ENCODE measurements at regions not wholly inside any gene's neighbourhood (a gene's known extent, or its start where the extent isn't known, plus 50 kb on each side); places are given as distances from the start of the nearest gene placed in this dataset.
"Not testable (repeated sequence)": the region's sequence is repeated elsewhere in the genome, so short reads cannot be mapped to it uniquely, and the experiment has no call there.

DNA sequence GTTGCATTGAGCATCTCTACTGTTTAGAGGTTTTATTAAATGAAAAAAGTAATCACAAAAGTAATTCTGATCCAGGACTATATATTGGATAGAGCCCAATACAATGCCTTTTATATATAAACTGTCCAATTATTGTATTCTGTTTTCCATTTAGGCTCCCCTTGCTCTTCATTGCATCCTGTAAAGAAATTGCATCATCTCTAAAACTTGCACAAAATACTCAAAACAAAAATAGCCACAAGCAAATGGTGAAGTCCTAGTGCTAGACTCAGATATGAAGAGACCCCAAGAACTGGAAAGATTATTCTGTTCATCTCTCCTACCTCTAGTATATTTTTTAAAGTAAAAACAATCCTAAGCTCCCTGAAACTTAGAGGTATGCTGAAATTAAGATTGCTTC is 195.8 kb downstream of the NNT start:
- no peaks in the 10 kb centered on the region for H3K36me3 Mint-ChIP-seq
- H3K27me3 Mint-ChIP-seq: no peaks in the 10 kb centered on the region
- ATAC-seq (replicated peaks) (no peak), DNase-seq (no peak)
- peaks cover 3 to 14% of the 10 kb centered on the region in 2 donors for H3K9me3 Mint-ChIP-seq
- H3K4me1 Mint-ChIP-seq: no peaks in the 10 kb centered on the region
- no peak overlapping the region for H3K4me3 Mint-ChIP-seq
- H3K27ac Mint-ChIP-seq: no peak overlapping the region

DNA sequence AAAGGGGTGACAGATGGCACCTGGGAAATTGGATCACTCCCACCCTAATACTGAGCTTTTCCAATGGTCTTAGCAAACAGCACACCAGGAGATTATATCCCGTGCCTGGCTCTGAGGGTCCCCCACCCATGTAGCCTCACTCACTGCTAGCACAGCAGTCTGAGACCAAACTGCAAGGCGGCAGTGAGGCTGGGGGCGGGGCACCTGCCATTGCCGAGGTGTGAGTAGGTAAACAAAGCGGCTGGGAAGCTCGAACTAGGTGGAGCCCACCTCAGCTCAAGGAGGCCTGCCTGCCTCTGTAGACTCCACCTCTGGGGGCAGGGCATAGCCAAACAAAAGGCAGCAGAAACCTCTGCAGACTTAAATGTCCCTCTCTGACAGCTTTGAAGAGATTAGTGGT is 188.9 kb downstream of the NNT start:
- H3K9me3 Mint-ChIP-seq: peaks cover 10 to 17% of the 10 kb centered on the region in 2 donors
- not testable (repeated sequence) for H3K27ac Mint-ChIP-seq; H3K36me3 Mint-ChIP-seq; DNase-seq; ATAC-seq (replicated peaks); H3K27me3 Mint-ChIP-seq; H3K4me3 Mint-ChIP-seq; H3K4me1 Mint-ChIP-seq

DNA sequence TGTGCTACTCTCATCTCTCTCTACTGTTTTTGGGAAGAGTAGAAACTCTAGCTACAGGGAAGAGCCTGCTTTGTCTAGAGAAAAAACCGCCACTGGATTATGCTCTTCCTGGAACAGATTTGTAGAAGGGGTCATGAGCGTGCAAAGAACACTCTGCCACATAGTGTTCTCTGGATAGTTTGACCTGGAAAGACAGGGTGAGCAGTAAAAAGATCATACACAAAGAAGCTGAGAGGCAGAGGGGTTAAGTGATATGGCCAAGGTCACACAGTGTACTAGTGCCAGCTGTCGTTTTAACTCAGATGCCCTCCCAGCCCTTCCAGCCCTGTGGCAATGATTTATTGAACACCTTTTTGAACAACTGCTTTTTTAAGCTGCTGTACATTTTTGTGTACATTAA is 182.2 kb downstream of the NNT start:
- ATAC-seq (replicated peaks): no peak
- DNase-seq: no peak
- Mint-ChIP-seq H3K4me3 (no peak overlapping the region), H3K27me3 (no peaks in the 10 kb centered on the region), H3K27ac (no peak overlapping the region), H3K9me3 (peaks cover 6 to 12% of the 10 kb centered on the region in 2 donors), H3K4me1 (no peaks in the 10 kb centered on the region), H3K36me3 (no peaks in the 10 kb centered on the region)

DNA sequence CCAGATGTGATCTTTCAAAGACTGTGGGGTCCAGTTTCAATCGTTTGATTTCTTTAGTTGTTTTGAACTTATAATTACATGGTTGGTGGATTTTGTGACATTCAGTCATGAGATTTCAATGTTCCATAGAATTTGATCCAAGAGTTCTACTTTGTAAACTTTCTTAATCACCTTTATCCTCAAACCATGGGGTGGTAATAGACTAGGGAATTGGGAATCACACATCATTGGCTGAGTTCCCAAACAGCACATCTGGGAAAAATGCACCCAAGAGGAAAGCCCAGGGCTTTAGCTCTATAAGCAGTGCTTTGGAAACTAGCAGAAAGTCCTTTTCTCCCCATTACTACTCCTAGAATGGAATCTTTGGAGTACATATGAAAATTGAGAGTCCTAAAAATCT is 177.6 kb downstream of the NNT start:
- no peak for ATAC-seq (replicated peaks)
- H3K9me3 Mint-ChIP-seq: peaks cover 2 to 3% of the 10 kb centered on the region in 2 donors
- no peak overlapping the region for H3K27ac Mint-ChIP-seq
- H3K4me3 Mint-ChIP-seq: no peak overlapping the region
- no peaks in the 10 kb centered on the region for H3K36me3 Mint-ChIP-seq
- no peaks in the 10 kb centered on the region for H3K4me1 Mint-ChIP-seq
- no peak for DNase-seq
- H3K27me3 Mint-ChIP-seq: no peaks in the 10 kb centered on the region

DNA sequence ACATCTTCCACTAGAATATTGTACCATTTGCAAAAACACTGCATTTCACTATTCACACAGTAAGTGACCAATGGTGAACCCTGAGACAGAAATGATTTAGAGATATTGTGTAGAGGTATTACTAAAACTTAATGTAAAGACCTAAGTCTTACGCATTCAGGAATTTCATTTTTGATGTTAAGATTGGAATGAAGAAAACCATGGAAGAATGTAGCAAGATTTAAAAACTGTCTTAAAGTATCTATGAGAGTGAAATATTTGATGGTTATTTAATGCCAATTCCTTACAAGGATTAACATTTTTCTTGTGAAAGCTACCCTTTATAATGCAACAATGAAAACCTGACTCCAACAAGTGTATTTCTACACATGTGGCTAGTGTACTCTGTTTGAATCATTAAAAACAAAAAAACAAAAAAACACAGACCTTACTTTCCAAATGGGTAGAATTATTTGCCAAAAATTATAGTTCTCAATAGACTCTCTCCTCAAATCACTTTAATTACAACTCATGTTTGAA is 172.0 kb downstream of the NNT start:
- DNase-seq: no peak
- Mint-ChIP-seq H3K27me3 (no peaks in the 10 kb centered on the region), H3K9me3 (peaks cover 2 to 3% of the 10 kb centered on the region in 2 donors), H3K4me3 (no peak overlapping the region), H3K27ac (no peak overlapping the region), H3K36me3 (no peaks in the 10 kb centered on the region), H3K4me1 (no peaks in the 10 kb centered on the region)
- no peak for ATAC-seq (replicated peaks)

DNA sequence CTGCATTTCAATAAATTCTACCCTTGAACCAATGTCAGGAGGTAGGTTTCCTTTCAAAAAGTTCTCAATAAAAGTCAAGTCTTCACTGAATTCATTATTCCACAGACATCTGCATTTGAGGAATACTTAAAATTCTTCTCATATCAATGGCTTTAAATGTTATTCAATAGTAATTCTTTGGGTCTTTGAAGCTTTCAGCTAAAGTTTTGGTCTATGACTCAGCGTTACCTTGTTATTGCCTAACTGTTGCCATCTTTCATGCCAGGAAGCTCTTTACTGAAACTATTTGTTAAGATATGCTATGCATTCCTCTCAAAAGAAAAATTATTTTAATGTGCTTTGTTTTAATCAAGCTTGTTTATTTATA is 170.5 kb downstream of the NNT start:
- DNase-seq: no peak
- H3K27ac Mint-ChIP-seq: no peak overlapping the region
- H3K36me3 Mint-ChIP-seq: no peaks in the 10 kb centered on the region
- no peaks in the 10 kb centered on the region for H3K27me3 Mint-ChIP-seq
- no peaks in the 10 kb centered on the region for H3K4me1 Mint-ChIP-seq
- no peak overlapping the region for H3K4me3 Mint-ChIP-seq
- H3K9me3 Mint-ChIP-seq: peaks cover 2 to 3% of the 10 kb centered on the region in 2 donors
- no peak for ATAC-seq (replicated peaks)

DNA sequence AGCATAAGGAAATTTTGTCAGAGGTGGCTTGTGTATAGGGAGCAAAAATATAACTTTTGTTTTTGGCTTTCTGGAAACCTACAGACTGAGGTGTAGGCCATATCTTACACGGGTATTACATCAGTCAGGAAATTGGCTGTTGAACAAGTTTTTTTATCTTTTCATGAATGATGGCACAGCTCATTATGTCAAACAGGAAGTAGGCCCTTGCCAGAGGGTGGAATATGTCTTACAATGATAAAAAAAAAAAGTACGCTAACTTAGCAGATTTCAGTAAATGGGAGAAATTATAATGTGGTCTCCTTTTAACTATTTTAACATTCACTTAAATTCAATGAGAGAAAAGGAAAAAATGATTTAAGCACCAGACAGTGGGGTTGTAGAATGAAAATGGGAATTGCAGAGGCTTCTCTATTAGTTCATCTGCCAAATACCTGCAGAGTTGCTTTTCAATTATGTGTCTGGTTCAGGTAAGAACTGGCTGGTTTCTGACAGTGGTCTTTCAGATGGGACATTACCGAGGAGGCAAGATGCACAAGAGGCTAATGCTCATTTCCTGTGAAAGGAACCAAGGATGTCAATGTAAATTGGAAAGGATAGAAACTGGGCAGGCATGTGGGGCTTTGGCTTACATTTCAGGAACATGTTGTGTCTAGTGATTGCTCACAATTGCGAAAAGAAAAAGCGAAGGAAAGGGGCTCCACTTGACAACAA is 169.9 kb downstream of the NNT start:
- Mint-ChIP-seq H3K4me1 (no peaks in the 10 kb centered on the region), H3K27me3 (no peaks in the 10 kb centered on the region), H3K9me3 (peaks cover 2 to 3% of the 10 kb centered on the region in 2 donors), H3K36me3 (no peaks in the 10 kb centered on the region), H3K27ac (no peak overlapping the region), H3K4me3 (no peak overlapping the region)
- DNase-seq (no peak), ATAC-seq (replicated peaks) (no peak)

DNA sequence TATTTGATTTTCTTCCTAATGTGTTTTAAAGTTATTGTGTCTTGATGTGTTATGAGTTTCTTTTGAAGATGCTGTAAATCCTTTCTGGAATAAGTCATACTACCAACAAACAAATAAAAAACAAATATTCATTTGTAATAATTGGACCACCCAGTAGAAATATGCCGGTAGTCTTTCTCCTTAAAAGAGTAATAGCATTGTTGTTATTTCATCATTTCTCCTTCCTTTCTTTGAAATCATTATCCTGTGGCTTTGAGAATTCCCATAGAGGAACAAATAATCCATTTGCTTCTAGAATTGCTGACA is 169.4 kb downstream of the NNT start:
- Mint-ChIP-seq H3K27ac (no peak overlapping the region), H3K4me3 (no peak overlapping the region), H3K36me3 (no peaks in the 10 kb centered on the region), H3K9me3 (peaks cover under 1 to 2% of the 10 kb centered on the region in 2 donors), H3K4me1 (no peaks in the 10 kb centered on the region), H3K27me3 (no peaks in the 10 kb centered on the region)
- ATAC-seq (replicated peaks): no peak
- DNase-seq: no peak

DNA sequence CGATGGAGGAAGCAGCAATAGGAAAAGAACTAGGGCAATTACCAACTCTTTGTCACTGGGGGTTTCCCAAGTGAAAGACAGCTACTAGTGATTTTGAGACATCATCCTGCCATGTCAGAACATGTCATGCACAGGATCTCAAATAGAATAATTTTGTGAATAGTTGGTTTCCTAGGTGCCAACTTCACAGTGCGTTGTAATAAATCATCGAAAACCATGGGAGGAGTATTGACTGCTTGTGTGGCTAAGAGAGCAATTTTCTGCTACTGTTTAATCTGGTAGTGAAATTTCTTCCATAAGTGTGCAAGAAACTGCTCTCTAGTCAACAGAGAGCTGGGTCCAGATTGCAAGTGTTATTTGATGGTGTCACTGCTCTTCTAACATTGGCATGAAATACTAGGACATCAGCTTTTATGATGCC is 168.6 kb downstream of the NNT start:
- H3K4me1 Mint-ChIP-seq: no peaks in the 10 kb centered on the region
- DNase-seq: no peak
- H3K27ac Mint-ChIP-seq: no peak overlapping the region
- H3K27me3 Mint-ChIP-seq: no peaks in the 10 kb centered on the region
- ATAC-seq (replicated peaks): no peak
- H3K9me3 Mint-ChIP-seq: no peaks in the 10 kb centered on the region
- H3K36me3 Mint-ChIP-seq: no peaks in the 10 kb centered on the region
- no peak overlapping the region for H3K4me3 Mint-ChIP-seq

DNA sequence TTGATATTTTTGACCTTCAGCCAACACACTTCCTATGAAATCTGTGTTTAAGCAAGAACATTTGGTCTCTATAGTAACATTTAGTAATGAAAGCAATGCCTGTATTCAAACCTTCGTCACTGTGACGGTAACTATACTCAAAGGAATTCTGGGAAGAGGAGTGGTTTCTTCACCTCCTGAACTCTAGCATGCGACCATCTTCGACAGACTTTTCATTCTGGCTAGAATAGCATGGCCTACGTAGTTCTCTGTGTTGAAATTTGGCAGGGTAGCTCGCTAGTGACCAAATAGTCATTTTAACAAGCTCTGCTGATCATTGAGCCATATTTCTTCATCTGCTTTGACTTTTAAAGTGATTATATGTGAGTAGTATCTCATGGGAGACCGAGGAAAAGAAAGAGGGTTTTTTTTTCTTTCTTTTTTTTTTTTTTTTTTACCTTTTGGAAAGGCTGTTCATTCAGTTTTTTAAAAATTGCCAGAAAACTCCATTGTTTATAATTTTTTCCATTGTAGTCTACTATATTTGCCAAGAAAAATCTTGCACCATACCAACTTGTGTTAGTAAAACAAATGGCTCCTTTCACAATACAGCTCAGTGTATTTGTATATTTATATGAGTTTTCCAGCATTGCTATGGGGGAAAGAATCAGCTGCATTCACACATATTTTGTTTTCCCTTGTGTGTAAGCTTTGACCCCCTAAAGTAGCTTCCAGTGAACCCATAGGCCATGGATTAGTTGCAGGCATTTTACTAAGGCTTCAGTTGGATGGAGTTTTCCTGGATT is 166.8 kb downstream of the NNT start:
- Mint-ChIP-seq H3K9me3 (no peaks in the 10 kb centered on the region), H3K36me3 (no peaks in the 10 kb centered on the region), H3K4me1 (no peaks in the 10 kb centered on the region), H3K27me3 (no peaks in the 10 kb centered on the region), H3K27ac (no peak overlapping the region), H3K4me3 (no peak overlapping the region)
- ATAC-seq (replicated peaks): no peak
- no peak for DNase-seq

Data from stimulated activated naive B cell treated with anti-CD40 and anti-IgM and Interleukin-4, amounts not matched to agents 10 μg/mL and 1 μg/mL and 100 μg/mL, for 72 hours (primary cell).